Left lung (tissue), 4 donors: ENCODE measurements at regions not wholly inside any gene's neighbourhood (a gene's known extent, or its start where the extent isn't known, plus 50 kb on each side); places are given as distances from the start of the nearest gene placed in this dataset.
"Not testable (repeated sequence)": the region's sequence is repeated elsewhere in the genome, so short reads cannot be mapped to it uniquely, and the experiment has no call there.

Source experiments
- ATAC-seq: fragments of 200-7000 bp; cut with Tn5 transposase; one replicate; pipeline ENCODE4 v1.9.1; 2020; ENCODE audit warnings: moderate library complexity
- DNase-seq, 4 donors: peaks; one replicate each; pipeline ENCODE4 v3.0.0-alpha.2; 2013 to 2020
- H3K27ac ChIP-seq, 2 donors: fragments of 200-600 bp; sonication (generic) in 1 of 2; one replicate each; pipeline versions ENCODE4 v1.5.0 to v1.8.0; 2020 to 2021
- H3K27me3 ChIP-seq, 2 donors: fragments of 200-600 bp; sonication (generic) in 1 of 2; one replicate each; pipeline versions ENCODE4 v1.5.0 to v1.8.0; 2020 to 2021
- H3K36me3 ChIP-seq, 2 donors: fragments of 200-600 bp; sonication (generic) in 1 of 2; one replicate each; pipeline versions ENCODE4 v1.5.0 to v1.8.0; 2020 to 2021
- H3K4me1 ChIP-seq, 2 donors: fragments of 200-600 bp; one replicate each; pipeline ENCODE4 v1.8.0; 2021
- H3K4me3 ChIP-seq, 2 donors: fragments of 200-600 bp; sonication (generic) in 1 of 2; one replicate each; pipeline versions ENCODE4 v1.5.0 to v1.8.0; 2020 to 2021; ENCODE audit warnings: mild to moderate bottlenecking in 1 of 2
- H3K9me3 ChIP-seq, 2 donors: fragments of 200-600 bp; sonication (generic) in 1 of 2; one replicate each; pipeline versions ENCODE4 v1.5.0 to v1.8.0; 2020 to 2021
- intact Hi-C, 2 donors: fragments of 100-400 bp; cut with DNase I; formaldehyde crosslinking; loops; one replicate each; pipeline versions ENCODE4 v1.11.2 to v1.14.2; 2022
- TF ChIP-seq, protein P1 (sequence below), 2 donors: fragments of 200-600 bp; sonication (generic) in 1 of 2; IDR thresholded peaks; one replicate each; pipeline versions ENCODE4 v1.5.0 to v1.8.0; 2021; ENCODE audit warnings: antibody characterized with exemption in 2 of 2
- donor health status: DM: no; HTN: yes; CAD: no.
- donor health status: DM: no; HTN: no; CAD: no.

DNA sequence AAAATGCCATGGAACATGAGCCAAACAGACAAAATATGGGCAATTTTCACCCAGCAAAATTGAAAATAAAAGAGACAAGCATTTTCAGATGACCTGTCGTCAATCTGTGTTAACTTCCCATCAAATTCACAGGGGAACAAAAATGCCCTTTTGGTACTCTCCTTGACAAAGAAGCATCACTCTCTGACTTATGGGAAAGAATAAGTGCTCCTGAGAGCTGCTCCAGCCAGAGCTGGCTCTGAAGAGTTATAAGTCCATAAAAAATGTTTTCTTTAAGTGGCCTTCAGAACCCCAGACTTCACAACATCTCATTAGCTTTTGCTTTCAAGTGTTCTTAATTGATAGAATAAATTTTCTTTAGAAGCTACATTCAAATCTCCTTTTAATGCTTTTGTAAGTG is 721.4 kb upstream of the GOT2 start:
- Histone ChIP-seq H3K27me3 (no peaks in the 10 kb centered on the region), H3K4me1 (no peaks in the 10 kb centered on the region), H3K36me3 (no peaks in the 10 kb centered on the region), H3K27ac (no peak overlapping the region), H3K9me3 (peaks cover 0 to 19% of the 10 kb centered on the region in 2 donors), H3K4me3 (no peak overlapping the region)
- DNase-seq (no peak), ATAC-seq (no peak)
- TF ChIP-seq, protein P1, sequence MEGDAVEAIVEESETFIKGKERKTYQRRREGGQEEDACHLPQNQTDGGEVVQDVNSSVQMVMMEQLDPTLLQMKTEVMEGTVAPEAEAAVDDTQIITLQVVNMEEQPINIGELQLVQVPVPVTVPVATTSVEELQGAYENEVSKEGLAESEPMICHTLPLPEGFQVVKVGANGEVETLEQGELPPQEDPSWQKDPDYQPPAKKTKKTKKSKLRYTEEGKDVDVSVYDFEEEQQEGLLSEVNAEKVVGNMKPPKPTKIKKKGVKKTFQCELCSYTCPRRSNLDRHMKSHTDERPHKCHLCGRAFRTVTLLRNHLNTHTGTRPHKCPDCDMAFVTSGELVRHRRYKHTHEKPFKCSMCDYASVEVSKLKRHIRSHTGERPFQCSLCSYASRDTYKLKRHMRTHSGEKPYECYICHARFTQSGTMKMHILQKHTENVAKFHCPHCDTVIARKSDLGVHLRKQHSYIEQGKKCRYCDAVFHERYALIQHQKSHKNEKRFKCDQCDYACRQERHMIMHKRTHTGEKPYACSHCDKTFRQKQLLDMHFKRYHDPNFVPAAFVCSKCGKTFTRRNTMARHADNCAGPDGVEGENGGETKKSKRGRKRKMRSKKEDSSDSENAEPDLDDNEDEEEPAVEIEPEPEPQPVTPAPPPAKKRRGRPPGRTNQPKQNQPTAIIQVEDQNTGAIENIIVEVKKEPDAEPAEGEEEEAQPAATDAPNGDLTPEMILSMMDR (IDR thresholded peaks at IDR 0.05) = no peak
- intact Hi-C loops = no loop called here

DNA sequence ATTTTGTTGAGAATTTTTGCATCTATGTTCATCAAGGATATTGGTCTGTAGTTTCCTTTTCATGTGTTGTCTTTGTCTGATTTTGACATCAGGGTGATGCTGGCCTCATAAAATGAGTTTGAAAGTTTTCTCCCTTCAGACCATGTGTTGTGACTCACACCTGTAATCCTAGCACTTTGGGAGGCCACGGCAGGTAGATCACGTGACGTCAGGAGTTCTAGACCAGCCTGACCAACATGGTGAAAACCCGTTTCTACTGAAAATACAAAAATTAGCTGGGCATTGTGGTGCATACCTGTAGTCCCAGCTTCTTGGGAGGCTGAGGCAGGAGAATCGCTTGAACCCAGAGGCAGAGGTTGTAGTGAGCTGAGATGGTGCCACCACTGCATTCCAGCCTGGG is 716.4 kb upstream of the GOT2 start:
- H3K27ac ChIP-seq, intact Hi-C loops, H3K4me3 ChIP-seq, H3K4me1 ChIP-seq, ATAC-seq, H3K27me3 ChIP-seq, DNase-seq, H3K36me3 ChIP-seq: not testable (repeated sequence)
- peaks cover 0 to 29% of the 10 kb centered on the region in 2 donors for H3K9me3 ChIP-seq

GRCh38 chr16:59440502-59440901 is 706.4 kb upstream of the GOT2 start:
- H3K4me3 ChIP-seq = no peak overlapping the region
- H3K9me3 ChIP-seq = no peaks in the 10 kb centered on the region
- TF ChIP-seq, protein P1 (IDR thresholded peaks at IDR 0.05) = no peak
- DNase-seq (no peak), ATAC-seq (no peak)
- H3K36me3 ChIP-seq = no peaks in the 10 kb centered on the region
- intact Hi-C loops = no loop called here
- H3K4me1 ChIP-seq = no peaks in the 10 kb centered on the region
- no peaks in the 10 kb centered on the region for H3K27me3 ChIP-seq
- no peak overlapping the region for H3K27ac ChIP-seq

GRCh38 chr16:59432896-59433295 is 698.8 kb upstream of the GOT2 start:
- Histone ChIP-seq H3K4me1 (no peaks in the 10 kb centered on the region), H3K27ac (no peak overlapping the region), H3K4me3 (no peak overlapping the region), H3K36me3 (no peaks in the 10 kb centered on the region), H3K27me3 (no peaks in the 10 kb centered on the region), H3K9me3 (no peaks in the 10 kb centered on the region)
- ATAC-seq = no peak
- TF ChIP-seq, protein P1 (IDR thresholded peaks at IDR 0.05) = no peak
- intact Hi-C loops = no loop called here
- DNase-seq = no peak

- no peak for ATAC-seq
- Histone ChIP-seq H3K4me1 (no peaks in the 10 kb centered on the region), H3K36me3 (no peaks in the 10 kb centered on the region), H3K9me3 (no peaks in the 10 kb centered on the region), H3K27me3 (no peaks in the 10 kb centered on the region), H3K4me3 (no peak overlapping the region), H3K27ac (no peak overlapping the region)
- TF ChIP-seq, protein P1 (IDR thresholded peaks at IDR 0.05) = no peak
- no peak for DNase-seq
- intact Hi-C loops = no loop called here
Observed at GRCh38 chr16:59432276-59432675, 698.2 kb upstream of the GOT2 start.

DNA sequence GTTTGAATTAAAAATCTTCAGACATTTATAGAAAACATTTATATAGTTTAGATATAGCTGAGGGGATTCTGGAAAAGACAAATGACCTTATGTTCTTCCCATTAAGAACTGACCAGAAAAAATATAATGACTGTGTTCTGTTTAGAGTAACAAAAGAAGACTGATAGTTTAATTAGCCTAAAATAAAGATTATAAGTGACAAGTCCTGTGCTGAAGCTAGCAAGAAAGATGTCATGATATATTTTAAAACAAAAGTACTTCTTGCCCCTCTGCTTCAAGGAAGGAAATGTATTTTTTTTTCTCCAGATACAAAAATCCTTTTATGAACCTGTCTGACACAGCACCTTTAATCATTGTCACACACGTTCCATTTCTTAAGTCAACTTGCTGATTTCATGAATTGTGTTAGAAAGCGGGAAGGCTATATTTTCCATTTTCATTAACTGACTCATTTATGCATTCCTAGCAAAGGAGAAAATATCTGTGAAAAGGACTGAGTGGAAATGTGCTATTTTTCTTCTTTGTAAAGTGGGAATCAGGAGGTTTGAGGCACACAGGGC is 690.7 kb upstream of the GOT2 start:
- ATAC-seq (no peak), DNase-seq (no peak)
- Histone ChIP-seq H3K36me3 (no peaks in the 10 kb centered on the region), H3K27me3 (no peaks in the 10 kb centered on the region), H3K27ac (no peak overlapping the region), H3K9me3 (peaks cover 0 to 6% of the 10 kb centered on the region in 2 donors), H3K4me1 (no peaks in the 10 kb centered on the region), H3K4me3 (no peak overlapping the region)
- TF ChIP-seq, protein P1 (IDR thresholded peaks at IDR 0.05) = no peak
- intact Hi-C loops = no loop called here
